Thyroid gland (tissue), 4 donors: ENCODE measurements at regions not wholly inside any gene's neighbourhood (a gene's known extent, or its start where the extent isn't known, plus 50 kb on each side); places are given as distances from the start of the nearest gene placed in this dataset.

Source experiments
- DNase-seq, 2 donors: peaks; one replicate each; pipeline ENCODE4 v3.0.0-alpha.2; 2019
- H3K27ac ChIP-seq, 3 donors: fragments of 200-600 bp; sonication (generic); 1 replicate in 2 of 3; 2 replicates in 1 of 3; pipeline ENCODE4 v1.5.1; 2016 to 2019; ENCODE audit warnings: mild to moderate bottlenecking in 1 of 3, moderate library complexity in 1 of 3
- H3K27me3 ChIP-seq: fragments of 200-600 bp; sonication (generic); one replicate; pipeline ENCODE4 v1.5.1; 2019
- H3K36me3 ChIP-seq, 2 donors: fragments of 200-600 bp; sonication (generic); one replicate each; pipeline ENCODE4 v1.5.1; 2016 to 2019
- H3K4me1 ChIP-seq, 2 donors: fragments of 200-600 bp; sonication (generic); one replicate each; pipeline ENCODE4 v1.5.1; 2017 to 2019
- H3K4me3 ChIP-seq, 3 donors: fragments of 200-600 bp; sonication (generic); replicated peaks in 1 of 3; 1 replicate in 2 of 3; 2 replicates in 1 of 3; pipeline ENCODE4 v1.5.1; 2016; ENCODE audit warnings: mild to moderate bottlenecking in 1 of 3
- H3K9me3 ChIP-seq: fragments of 200-600 bp; sonication (generic); one replicate; pipeline ENCODE4 v1.5.1; 2017
- POLR2A ChIP-seq, 2 donors: fragments of 450-650 bp; IDR thresholded peaks; one replicate each; pipeline ENCODE4 v1.6.1; 2017; ENCODE audit warnings: antibody characterized with exemption in 2 of 2, mild to moderate bottlenecking in 2 of 2, moderate library complexity in 1 of 2
- WGBS, 2 donors: methylation state at CpG; one replicate each; pipeline ENCODE4 v1.1.5; 2017; 5-methylcytosine and 5-hydroxymethylcytosine counted together
- intact Hi-C: fragments of 100-400 bp; cut with DNase I; formaldehyde crosslinking; loops from one replicate; pipeline ENCODE4 v1.15.1; 2023
- TF ChIP-seq, protein P1 (sequence below), 6 experiments: fragments of 200-600 bp in 3 of 6; fragments of 450-650 bp in 3 of 6; sonication (generic) in 3 of 6; IDR thresholded peaks; one replicate each; pipeline ENCODE4 v1.5.1; 2016 to 2019; ENCODE audit warnings: antibody characterized with exemption in 6 of 6, mild to moderate bottlenecking in 2 of 6, inconsistent platforms in 1 of 6, moderate library complexity in 1 of 6

DNA sequence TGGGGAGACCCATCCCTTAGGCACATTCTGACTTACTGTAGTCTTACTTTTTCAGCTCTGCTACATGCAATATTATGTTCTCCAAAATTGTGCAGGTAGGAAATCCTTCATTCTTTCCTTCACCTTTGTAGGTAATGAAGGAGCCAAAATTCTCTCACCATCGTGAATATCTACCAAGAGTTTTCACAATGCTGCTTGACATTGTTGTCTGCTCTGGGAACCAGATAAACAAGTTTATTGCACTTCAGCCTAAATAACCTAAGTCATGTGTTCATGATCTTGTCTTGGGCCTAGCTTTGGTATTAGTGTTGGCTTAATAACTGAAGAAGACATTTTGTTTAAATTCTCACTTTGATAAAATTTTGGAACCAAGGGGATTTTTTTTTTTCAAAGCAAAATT, 110.8 kb upstream of the ELAC2 start:
- Histone ChIP-seq H3K4me3 (no peak overlapping the region), H3K4me1 (no peaks in the 10 kb centered on the region), H3K27ac (no peak overlapping the region), H3K36me3 (no peaks in the 10 kb centered on the region), H3K27me3 (no peaks in the 10 kb centered on the region), H3K9me3 (no peaks in the 10 kb centered on the region)
- intact Hi-C loops, result no loop called here
- 53 to 61% methylated on average over 1 of the region's 1 CpG for WGBS, 2 donors
- no peak for DNase-seq
- TF ChIP-seq, protein P1, sequence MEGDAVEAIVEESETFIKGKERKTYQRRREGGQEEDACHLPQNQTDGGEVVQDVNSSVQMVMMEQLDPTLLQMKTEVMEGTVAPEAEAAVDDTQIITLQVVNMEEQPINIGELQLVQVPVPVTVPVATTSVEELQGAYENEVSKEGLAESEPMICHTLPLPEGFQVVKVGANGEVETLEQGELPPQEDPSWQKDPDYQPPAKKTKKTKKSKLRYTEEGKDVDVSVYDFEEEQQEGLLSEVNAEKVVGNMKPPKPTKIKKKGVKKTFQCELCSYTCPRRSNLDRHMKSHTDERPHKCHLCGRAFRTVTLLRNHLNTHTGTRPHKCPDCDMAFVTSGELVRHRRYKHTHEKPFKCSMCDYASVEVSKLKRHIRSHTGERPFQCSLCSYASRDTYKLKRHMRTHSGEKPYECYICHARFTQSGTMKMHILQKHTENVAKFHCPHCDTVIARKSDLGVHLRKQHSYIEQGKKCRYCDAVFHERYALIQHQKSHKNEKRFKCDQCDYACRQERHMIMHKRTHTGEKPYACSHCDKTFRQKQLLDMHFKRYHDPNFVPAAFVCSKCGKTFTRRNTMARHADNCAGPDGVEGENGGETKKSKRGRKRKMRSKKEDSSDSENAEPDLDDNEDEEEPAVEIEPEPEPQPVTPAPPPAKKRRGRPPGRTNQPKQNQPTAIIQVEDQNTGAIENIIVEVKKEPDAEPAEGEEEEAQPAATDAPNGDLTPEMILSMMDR (IDR thresholded peaks at IDR 0.05), result no peak
- no peak for TF ChIP-seq POLR2A (IDR thresholded peaks at IDR 0.05)

DNA sequence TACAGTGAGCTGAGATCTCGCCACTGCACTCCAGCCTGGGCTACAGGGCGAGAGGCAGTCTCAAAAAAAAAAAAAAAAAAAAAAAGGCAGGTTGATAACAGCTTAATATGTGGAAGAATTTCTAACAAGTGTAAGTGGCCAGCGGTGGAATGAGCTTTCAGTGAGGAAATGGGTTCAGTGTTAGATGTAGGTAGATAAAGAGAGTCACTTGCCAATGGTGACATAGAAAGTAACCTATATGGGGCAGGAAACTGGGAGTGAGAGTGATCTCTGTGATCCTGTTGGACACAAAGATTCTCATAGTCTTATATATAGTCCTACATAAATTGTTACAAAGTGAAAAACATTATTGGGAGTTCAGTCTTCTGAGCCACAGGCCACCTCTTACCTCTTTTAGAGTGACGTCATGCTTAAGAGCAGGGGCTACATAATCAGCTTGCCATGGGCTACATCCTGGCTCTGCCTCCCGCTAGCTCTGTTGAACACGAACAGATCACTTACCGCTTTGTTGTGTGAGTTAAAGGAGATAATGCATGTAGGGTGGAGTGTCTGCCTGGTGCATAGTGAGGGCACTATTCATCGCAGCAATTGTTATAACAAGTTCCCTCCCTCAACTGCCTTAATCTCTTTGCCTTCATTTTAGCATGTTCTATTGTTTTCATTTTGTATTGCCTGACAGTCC, 110.2 kb upstream of the ELAC2 start:
- Histone ChIP-seq H3K36me3 (no peaks in the 10 kb centered on the region), H3K27me3 (no peaks in the 10 kb centered on the region), H3K4me3 (no peak overlapping the region), H3K4me1 (no peaks in the 10 kb centered on the region), H3K27ac (no peak overlapping the region), H3K9me3 (no peaks in the 10 kb centered on the region)
- DNase-seq, result no peak
- TF ChIP-seq, protein P1 (IDR thresholded peaks at IDR 0.05), result no peak
- no peak for TF ChIP-seq POLR2A (IDR thresholded peaks at IDR 0.05)
- WGBS, 2 donors, result 90 to 91% methylated on average over 8 of the region's 8 CpGs
- intact Hi-C loops, result no loop called here

DNA sequence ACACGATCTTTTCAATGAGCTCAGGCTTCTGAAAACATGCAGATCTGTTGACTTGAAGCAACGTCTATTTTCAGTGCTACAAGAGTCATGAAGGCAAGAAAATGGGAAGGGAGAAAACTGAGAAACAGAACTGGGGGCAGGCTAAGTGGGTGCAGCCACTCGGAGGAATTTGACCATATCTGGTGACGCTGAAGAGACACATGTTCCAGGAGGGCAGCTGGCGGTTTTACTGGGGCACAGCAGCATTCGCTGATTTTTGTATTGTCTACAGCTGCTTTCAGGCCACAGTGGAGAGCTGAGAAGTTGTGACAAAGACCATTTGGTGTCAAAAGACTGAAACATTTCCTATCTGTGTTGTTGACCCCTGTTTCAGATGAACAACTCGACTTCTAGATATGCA, 103.0 kb upstream of the ELAC2 start:
- no peak overlapping the region for H3K4me3 ChIP-seq
- no peaks in the 10 kb centered on the region for H3K27me3 ChIP-seq
- H3K9me3 ChIP-seq, result no peaks in the 10 kb centered on the region
- 44 to 53% methylated on average over 7 of the region's 7 CpGs for WGBS, 2 donors
- intact Hi-C loops, result no loop called here
- no peak for DNase-seq
- H3K27ac ChIP-seq, result no peak overlapping the region
- no peaks in the 10 kb centered on the region for H3K4me1 ChIP-seq
- no peaks in the 10 kb centered on the region for H3K36me3 ChIP-seq
- no peak for TF ChIP-seq POLR2A (IDR thresholded peaks at IDR 0.05)
- TF ChIP-seq, protein P1 (IDR thresholded peaks at IDR 0.05), result no peak

- H3K4me1 ChIP-seq, result no peaks in the 10 kb centered on the region
- no peak overlapping the region for H3K27ac ChIP-seq
- TF ChIP-seq POLR2A (IDR thresholded peaks at IDR 0.05), result no peak
- TF ChIP-seq, protein P1 (IDR thresholded peaks at IDR 0.05), result no peak
- H3K9me3 ChIP-seq, result no peaks in the 10 kb centered on the region
- no peak for DNase-seq
- no peaks in the 10 kb centered on the region for H3K36me3 ChIP-seq
- H3K27me3 ChIP-seq, result no peaks in the 10 kb centered on the region
- no peak overlapping the region for H3K4me3 ChIP-seq
- intact Hi-C loops, result no loop called here
Observed at GRCh38 chr17:13118311-13118710, 100.5 kb upstream of the ELAC2 start.

DNA sequence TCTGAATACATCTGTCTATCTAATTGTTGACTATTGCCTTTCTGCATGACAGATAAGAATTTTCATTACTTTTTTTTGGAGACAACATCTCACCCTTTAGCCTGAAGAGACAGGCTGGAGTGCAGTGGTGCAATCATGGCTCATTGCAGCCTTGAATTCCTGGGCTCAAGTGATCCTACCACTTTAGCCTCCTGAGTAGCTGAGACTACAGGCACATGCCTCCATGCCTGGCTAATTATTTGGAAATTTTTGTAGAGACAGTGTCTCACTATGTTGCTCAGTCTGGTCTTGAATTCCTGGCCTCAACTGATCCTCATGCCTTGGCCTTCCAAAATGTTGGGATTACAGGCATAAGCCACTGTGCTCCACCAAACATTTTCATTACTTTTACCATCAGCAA, 99.8 kb upstream of the ELAC2 start:
- no peak overlapping the region for H3K4me3 ChIP-seq
- H3K9me3 ChIP-seq, result no peaks in the 10 kb centered on the region
- intact Hi-C loops, result no loop called here
- no peaks in the 10 kb centered on the region for H3K36me3 ChIP-seq
- no peak for DNase-seq
- TF ChIP-seq POLR2A (IDR thresholded peaks at IDR 0.05), result no peak
- TF ChIP-seq, protein P1 (IDR thresholded peaks at IDR 0.05), result no peak
- no peaks in the 10 kb centered on the region for H3K4me1 ChIP-seq
- H3K27ac ChIP-seq, result no peak overlapping the region
- no peaks in the 10 kb centered on the region for H3K27me3 ChIP-seq
